VCaP (cell line): ENCODE measurements at regions not wholly inside any gene's neighbourhood (a gene's known extent, or its start where the extent isn't known, plus 50 kb on each side); places are given as distances from the start of the nearest gene placed in this dataset.

Experiments used
- H3K27ac ChIP-seq: fragments of 450-650 bp; 2 replicates; pipeline ENCODE4 v1.5.1; 2017
- CTCF ChIP-seq: fragments of 450-650 bp; conservative IDR thresholded peaks from 2 replicates; pipeline ENCODE4 v1.5.1; 2017; ENCODE audit warnings: mild to moderate bottlenecking, moderate library complexity

- TF ChIP-seq CTCF, result no peak
These were observed 1226.1 kb downstream of the SI start for GRCh38 chr3:163852233-163852632.

GRCh38 chr3:163838769-163839168 is 1239.5 kb downstream of the SI start:
- no peak overlapping the region for H3K27ac ChIP-seq
- no peak for TF ChIP-seq CTCF

More at GRCh38 chr3:163852233-163852632, 1226.1 kb downstream of the SI start:
- no peak overlapping the region for H3K27ac ChIP-seq

- no peak overlapping the region for H3K27ac ChIP-seq
- TF ChIP-seq CTCF, result no peak
These were observed 1245.7 kb downstream of the SI start for GRCh38 chr3:163832547-163832946.

GRCh38 chr3:163821841-163822240 is 1256.5 kb downstream of the SI start:
- TF ChIP-seq CTCF, result no peak
- H3K27ac ChIP-seq, result no peak overlapping the region

GRCh38 chr3:163817015-163817414 is 1261.3 kb downstream of the SI start:
- H3K27ac ChIP-seq, result no peak overlapping the region
- no peak for TF ChIP-seq CTCF

GRCh38 chr3:163813935-163814334 is 1264.4 kb downstream of the SI start:
- TF ChIP-seq CTCF, result no peak
- H3K27ac ChIP-seq, result no peak overlapping the region

- no peak for TF ChIP-seq CTCF
- H3K27ac ChIP-seq, result no peak overlapping the region
These were observed 1266.3 kb downstream of the SI start for GRCh38 chr3:163812006-163812405.
